RPMI8226 (cell line): ENCODE measurements at regions not wholly inside any gene's neighbourhood (a gene's known extent, or its start where the extent isn't known, plus 50 kb on each side); places are given as distances from the start of the nearest gene placed in this dataset.

Experiments
- DNase-seq: peaks from one replicate; pipeline ENCODE4 v3.0.0-alpha.2; 2015

GRCh38 chr7:106812027-106812643, 52.9 kb upstream of the PIK3CG start:
- DNase-seq, result no peak

GRCh38 chr7:106813705-106814305, 51.3 kb upstream of the PIK3CG start:
- no peak for DNase-seq

- no peak for DNase-seq
Measured at GRCh38 chr7:106814887-106815286, 50.2 kb upstream of the PIK3CG start.
